ENCODE measurements at regions not wholly inside any gene's neighbourhood (a gene's known extent, or its start where the extent isn't known, plus 50 kb on each side); places are given as distances from the start of the nearest gene placed in this dataset.

- TF ChIP-seq ZNF398 (tag by site-specific recombination; IDR thresholded peaks at IDR 0.05) (no peak), WT1 (tag by site-specific recombination; IDR thresholded peaks at IDR 0.05) (no peak), ZNF629 (tag by site-specific recombination; IDR thresholded peaks at IDR 0.05) (no peak), ZNF768 (tag by site-specific recombination; IDR thresholded peaks at IDR 0.05) (no peak)
Observed at GRCh38 chr7:115825456-115826115, 205.0 kb downstream of the TFEC start (continued).

GRCh38 chr7:115822801-115823200 is 207.8 kb downstream of the TFEC start:
- POLR2A ChIA-PET = no interaction called here
- CTCF ChIA-PET = no interaction called here

GRCh38 chr7:115822380-115822779 is 208.2 kb downstream of the TFEC start:
- CTCF ChIA-PET = no interaction called here
- Histone ChIP-seq H3K27ac (ENCODE audit: extremely low read depth, low read depth, low read length) (no peak overlapping the region), H3K36me3 (ENCODE audit: control insufficient read depth in 2 of 2, insufficient read depth in 1 of 2, low read length in 2 of 2) (no peaks in the 10 kb centered on the region), H3K9me3 (ENCODE audit: control insufficient read depth, insufficient read depth, low read depth, low read length) (no peaks in the 10 kb centered on the region), H3K4me1 (ENCODE audit: control insufficient read depth, insufficient read depth, low read length) (no peaks in the 10 kb centered on the region), H3K4me3 (ENCODE audit: low read depth, low read length) (no peak overlapping the region)
- no peak for TF ChIP-seq BCL11A (tag by site-specific recombination; IDR thresholded peaks at IDR 0.05; ENCODE audit: low read depth)
- no peak for TF ChIP-seq ZNF26 (tag by site-specific recombination; IDR thresholded peaks at IDR 0.05)
- TF ChIP-seq ZNF830 (tag by site-specific recombination; IDR thresholded peaks at IDR 0.05; ENCODE audit: low read depth) = no peak
- TF ChIP-seq ZSCAN30 (tag by site-specific recombination; IDR thresholded peaks at IDR 0.05) = no peak
- TF ChIP-seq ZNF174 (tag by site-specific recombination; IDR thresholded peaks at IDR 0.05) = no peak
- TF ChIP-seq ZNF624 (tag by site-specific recombination; IDR thresholded peaks at IDR 0.05) = no peak
- no peak for TF ChIP-seq ZNF362 (tag by site-specific recombination; IDR thresholded peaks at IDR 0.05)
- no peak for TF ChIP-seq ZNF391 (tag by site-specific recombination; IDR thresholded peaks at IDR 0.05; ENCODE audit: borderline replicate concordance, low read depth)
- TF ChIP-seq ZNF549 (tag by site-specific recombination; IDR thresholded peaks at IDR 0.05) = no peak
- no peak for TF ChIP-seq ZNF138 (tag by site-specific recombination; IDR thresholded peaks at IDR 0.05; ENCODE audit: borderline replicate concordance)
- POLR2A ChIA-PET = no interaction called here

More at GRCh38 chr7:115822801-115823200, 207.8 kb downstream of the TFEC start:
- Histone ChIP-seq H3K36me3 (ENCODE audit: control insufficient read depth in 2 of 2, insufficient read depth in 1 of 2, low read length in 2 of 2) (no peaks in the 10 kb centered on the region), H3K4me3 (ENCODE audit: low read depth, low read length) (no peak overlapping the region), H3K27ac (ENCODE audit: extremely low read depth, low read depth, low read length) (no peak overlapping the region), H3K9me3 (ENCODE audit: control insufficient read depth, insufficient read depth, low read depth, low read length) (no peaks in the 10 kb centered on the region), H3K4me1 (ENCODE audit: control insufficient read depth, insufficient read depth, low read length) (no peaks in the 10 kb centered on the region)
- no peak for TF ChIP-seq ZNF529 (tag by site-specific recombination; IDR thresholded peaks at IDR 0.05; ENCODE audit: insufficient replicate concordance)
- no peak for TF ChIP-seq ZNF354C (tag by site-specific recombination; IDR thresholded peaks at IDR 0.05; ENCODE audit: borderline replicate concordance, low read depth)
- TF ChIP-seq WT1 (tag by site-specific recombination; IDR thresholded peaks at IDR 0.05) = no peak
- no peak for TF ChIP-seq ZFP3 (tag by site-specific recombination; IDR thresholded peaks at IDR 0.05; ENCODE audit: low read depth)
- no peak for TF ChIP-seq HIC1 (tag by site-specific recombination; IDR thresholded peaks at IDR 0.05)
- no peak for TF ChIP-seq ZNF26 (tag by site-specific recombination; IDR thresholded peaks at IDR 0.05)
- TF ChIP-seq ZNF416 (tag by site-specific recombination; IDR thresholded peaks at IDR 0.05) = no peak
